ENCODE measurements at regions not wholly inside any gene's neighbourhood (a gene's known extent, or its start where the extent isn't known, plus 50 kb on each side); places are given as distances from the start of the nearest gene placed in this dataset.
A peak's percentile ranks its signal among the peaks of the same experiment; 100 is the strongest.
"Not testable (repeated sequence)": the region's sequence is repeated elsewhere in the genome, so short reads cannot be mapped to it uniquely, and the experiment has no call there.

DNA sequence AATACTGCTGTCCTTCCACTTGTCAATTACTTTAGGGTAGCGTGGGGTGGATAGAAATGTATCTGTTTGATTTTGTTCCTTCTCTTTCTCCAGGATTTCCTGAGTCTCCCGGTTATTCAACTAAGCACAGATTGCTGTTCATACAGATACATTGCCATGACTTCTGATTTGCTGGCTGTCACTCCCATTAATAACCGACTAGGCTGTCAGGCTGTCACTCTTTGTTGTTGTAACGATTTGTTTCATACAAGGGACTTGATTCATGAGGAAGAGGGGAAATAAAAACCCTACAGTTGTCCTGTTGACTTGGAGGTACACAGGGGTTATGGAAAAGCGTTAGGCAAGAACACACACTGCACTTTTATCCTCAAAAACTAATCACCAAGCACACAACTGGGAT, 302.7 kb upstream of the SMIM21 start:
- H3K9me3 Mint-ChIP-seq = peaks cover 0 to 4% (median 2%) of the 10 kb centered on the region in 7 donors
- H3K27me3 Mint-ChIP-seq = peaks cover 6% of the 10 kb centered on the region
- no peak overlapping the region for H3K4me3 ChIP-seq (ENCODE audit: low read depth, low read length)
- DNase-seq (no peak), ATAC-seq (ENCODE audit: low read depth in 2 of 2) (no peak)
- no peak overlapping the region for H3K27ac ChIP-seq (ENCODE audit: insufficient read depth, low read length, poor library complexity, severe bottlenecking)
- no peak overlapping the region for H3K4me3 Mint-ChIP-seq
- no peaks in the 10 kb centered on the region for H3K4me1 ChIP-seq (ENCODE audit: control insufficient read depth, insufficient read depth, low read length, poor library complexity, severe bottlenecking)
- H3K36me3 ChIP-seq (ENCODE audit: control insufficient read depth, insufficient read depth, low read length) = no peaks in the 10 kb centered on the region
- H3K9me3 ChIP-seq (ENCODE audit: control insufficient read depth in 2 of 2, low read length in 2 of 2) = no peaks in the 10 kb centered on the region
- H3K27ac Mint-ChIP-seq = no peak overlapping the region
- H3K27me3 ChIP-seq (ENCODE audit: control insufficient read depth, insufficient read depth, low read length) = no peaks in the 10 kb centered on the region
- no peaks in the 10 kb centered on the region for H3K4me1 Mint-ChIP-seq
- H3K36me3 Mint-ChIP-seq = no peaks in the 10 kb centered on the region

DNA sequence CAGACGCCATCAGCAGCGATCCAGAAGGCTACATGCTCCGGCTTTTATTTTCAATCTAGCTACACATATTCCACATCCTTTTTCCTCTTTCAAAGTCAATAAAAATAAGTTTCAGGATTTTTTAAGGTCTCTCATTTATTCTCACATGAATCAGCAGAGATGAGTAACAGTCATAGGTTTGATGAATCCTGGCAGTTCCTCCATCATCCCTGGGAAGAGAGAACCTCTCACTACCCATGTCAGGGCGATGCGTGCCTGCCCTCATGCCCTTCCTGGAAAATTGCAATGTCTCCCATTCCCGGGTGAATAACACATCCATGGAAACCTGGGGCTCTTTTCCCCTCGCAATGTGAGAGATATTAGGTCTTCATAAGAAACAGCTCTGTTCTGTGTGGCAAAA, 301.1 kb upstream of the SMIM21 start:
- no peak overlapping the region for H3K4me3 Mint-ChIP-seq
- no peak for ATAC-seq (ENCODE audit: low read depth in 2 of 2)
- H3K36me3 Mint-ChIP-seq = no peaks in the 10 kb centered on the region
- H3K27me3 Mint-ChIP-seq = peaks cover 6% of the 10 kb centered on the region
- H3K27ac ChIP-seq (ENCODE audit: insufficient read depth, low read length, poor library complexity, severe bottlenecking) = no peak overlapping the region
- H3K4me3 ChIP-seq (ENCODE audit: low read depth, low read length) = no peak overlapping the region
- no peaks in the 10 kb centered on the region for H3K27me3 ChIP-seq (ENCODE audit: control insufficient read depth, insufficient read depth, low read length)
- no peaks in the 10 kb centered on the region for H3K4me1 ChIP-seq (ENCODE audit: control insufficient read depth, insufficient read depth, low read length, poor library complexity, severe bottlenecking)
- no peaks in the 10 kb centered on the region for H3K9me3 ChIP-seq (ENCODE audit: control insufficient read depth in 2 of 2, low read length in 2 of 2)
- DNase-seq = no peak
- no peaks in the 10 kb centered on the region for H3K4me1 Mint-ChIP-seq
- H3K36me3 ChIP-seq (ENCODE audit: control insufficient read depth, insufficient read depth, low read length) = no peaks in the 10 kb centered on the region
- no peak overlapping the region for H3K27ac Mint-ChIP-seq
- H3K9me3 Mint-ChIP-seq = peaks cover 0 to 4% (median 0%) of the 10 kb centered on the region in 7 donors

DNA sequence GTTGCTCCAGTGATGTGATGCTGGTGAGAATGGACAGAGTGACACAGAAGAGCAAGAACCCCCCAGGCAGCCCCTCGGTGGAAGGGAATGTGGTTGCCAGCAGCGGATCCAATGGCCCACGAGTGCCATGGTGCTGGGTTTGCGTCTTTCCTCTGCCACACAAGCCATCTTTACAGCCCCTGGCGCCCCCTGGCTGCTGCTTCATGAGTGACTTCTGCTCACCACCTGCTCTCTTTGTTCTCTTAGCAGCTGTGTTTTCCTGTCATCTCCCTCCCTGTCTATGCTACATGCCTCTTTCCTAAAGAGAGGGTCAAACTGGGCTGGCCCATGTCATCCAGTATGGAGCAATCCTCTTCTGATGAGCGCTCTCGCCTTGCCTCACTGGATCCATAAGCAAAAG, 300.0 kb upstream of the SMIM21 start:
- H3K4me1 Mint-ChIP-seq = no peaks in the 10 kb centered on the region

DNA sequence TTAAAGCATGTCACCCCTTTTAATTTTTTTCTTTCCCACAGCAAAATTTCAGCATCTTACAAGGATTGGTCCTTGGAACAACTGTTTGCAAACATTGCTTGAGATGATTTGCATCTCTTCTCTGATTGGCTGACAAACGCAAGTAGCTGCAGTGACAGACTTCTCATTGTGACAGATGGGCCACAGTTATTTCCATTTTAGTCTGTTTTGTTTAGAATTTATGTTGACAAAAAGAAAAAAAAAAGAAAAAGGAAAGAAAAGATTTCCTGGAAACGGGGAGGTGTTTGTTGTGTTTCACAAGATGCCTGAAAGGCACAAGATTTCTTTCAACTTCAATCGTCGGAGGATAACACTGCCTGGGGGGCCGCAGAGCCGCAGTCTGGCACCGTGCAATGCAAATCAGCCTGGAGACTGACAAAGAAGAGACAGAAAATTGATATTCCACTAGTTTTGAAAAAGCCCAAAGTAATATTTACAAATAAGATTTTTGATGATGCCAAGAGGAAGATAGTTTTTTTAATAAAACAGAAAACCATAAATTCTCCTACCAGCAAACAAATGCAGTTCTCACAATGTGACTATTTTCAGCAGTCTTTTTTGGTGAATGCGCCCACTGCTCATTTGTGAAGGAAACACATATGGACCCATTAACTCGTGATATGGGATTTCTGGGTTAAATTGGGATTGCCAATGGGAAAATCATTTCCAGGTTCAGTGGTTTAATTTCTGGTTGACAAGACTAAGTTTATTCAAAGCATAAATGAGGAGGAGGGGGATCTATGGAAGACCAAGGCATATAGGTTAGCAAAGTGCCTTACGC, 296.2 kb upstream of the SMIM21 start:
- Mint-ChIP-seq H3K4me1 (no peaks in the 10 kb centered on the region), H3K9me3 (peaks cover 0 to 13% (median 3%) of the 10 kb centered on the region in 7 donors), H3K4me3 (no peak overlapping the region), H3K27me3 (peaks cover 6% of the 10 kb centered on the region), H3K36me3 (no peaks in the 10 kb centered on the region), H3K27ac (no peak overlapping the region)
- H3K27ac ChIP-seq (ENCODE audit: insufficient read depth, low read length, poor library complexity, severe bottlenecking) = no peak overlapping the region
- no peak overlapping the region for H3K4me3 ChIP-seq (ENCODE audit: low read depth, low read length)
- ATAC-seq (ENCODE audit: low read depth in 2 of 2) = no peak
- DNase-seq = no peak
- no peaks in the 10 kb centered on the region for H3K36me3 ChIP-seq (ENCODE audit: control insufficient read depth, insufficient read depth, low read length)
- H3K27me3 ChIP-seq (ENCODE audit: control insufficient read depth, insufficient read depth, low read length) = no peaks in the 10 kb centered on the region
- H3K9me3 ChIP-seq (ENCODE audit: control insufficient read depth in 2 of 2, low read length in 2 of 2) = no peaks in the 10 kb centered on the region
- no peaks in the 10 kb centered on the region for H3K4me1 ChIP-seq (ENCODE audit: control insufficient read depth, insufficient read depth, low read length, poor library complexity, severe bottlenecking)

More for the DNA sequence above, 300.0 kb upstream of the SMIM21 start:
- DNase-seq = peak in 1 of 3 donors; percentile 23
- no peak for ATAC-seq (ENCODE audit: low read depth in 2 of 2)
- Histone ChIP-seq H3K27me3 (ENCODE audit: control insufficient read depth, insufficient read depth, low read length) (no peaks in the 10 kb centered on the region), H3K4me1 (ENCODE audit: control insufficient read depth, insufficient read depth, low read length, poor library complexity, severe bottlenecking) (no peaks in the 10 kb centered on the region), H3K9me3 (ENCODE audit: control insufficient read depth in 2 of 2, low read length in 2 of 2) (no peaks in the 10 kb centered on the region), H3K36me3 (ENCODE audit: control insufficient read depth, insufficient read depth, low read length) (no peaks in the 10 kb centered on the region), H3K4me3 (ENCODE audit: low read depth, low read length) (no peak overlapping the region), H3K27ac (ENCODE audit: insufficient read depth, low read length, poor library complexity, severe bottlenecking) (no peak overlapping the region)
- H3K27me3 Mint-ChIP-seq = peaks cover 6% of the 10 kb centered on the region
- H3K9me3 Mint-ChIP-seq = peaks cover 0 to 4% (median 0%) of the 10 kb centered on the region in 7 donors
- no peak overlapping the region for H3K4me3 Mint-ChIP-seq
- H3K27ac Mint-ChIP-seq = no peak overlapping the region
- no peaks in the 10 kb centered on the region for H3K36me3 Mint-ChIP-seq

DNA sequence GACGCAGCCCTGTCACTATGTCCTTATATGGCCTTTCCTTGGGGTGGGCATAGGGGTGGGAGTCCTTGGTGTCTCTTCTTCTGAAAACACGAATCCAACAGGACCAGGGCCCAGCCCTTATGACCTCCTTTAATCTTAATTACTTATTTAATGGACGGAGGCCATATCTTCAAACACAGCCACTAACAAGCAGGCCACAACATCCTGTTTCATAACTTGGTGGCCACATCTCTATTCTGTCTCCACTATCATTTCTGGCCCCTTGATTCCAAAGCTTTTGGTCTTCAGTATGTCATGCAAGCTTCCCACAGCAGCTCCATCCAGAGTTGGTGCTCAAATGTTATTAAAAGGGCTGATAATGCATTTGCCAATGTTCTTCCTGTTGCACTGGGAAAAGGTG, 287.3 kb upstream of the SMIM21 start:
- Histone ChIP-seq H3K27me3 (ENCODE audit: control insufficient read depth, insufficient read depth, low read length) (no peaks in the 10 kb centered on the region), H3K4me1 (ENCODE audit: control insufficient read depth, insufficient read depth, low read length, poor library complexity, severe bottlenecking) (no peaks in the 10 kb centered on the region), H3K9me3 (ENCODE audit: control insufficient read depth in 2 of 2, low read length in 2 of 2) (no peaks in the 10 kb centered on the region), H3K4me3 (ENCODE audit: low read depth, low read length) (no peak overlapping the region), H3K36me3 (ENCODE audit: control insufficient read depth, insufficient read depth, low read length) (no peaks in the 10 kb centered on the region), H3K27ac (ENCODE audit: insufficient read depth, low read length, poor library complexity, severe bottlenecking) (no peak overlapping the region)
- H3K4me3 Mint-ChIP-seq = no peak overlapping the region
- no peaks in the 10 kb centered on the region for H3K4me1 Mint-ChIP-seq
- H3K27me3 Mint-ChIP-seq = no peaks in the 10 kb centered on the region
- ATAC-seq (ENCODE audit: low read depth in 2 of 2) (no peak), DNase-seq (no peak)
- peaks cover 0 to 8% (median 3%) of the 10 kb centered on the region in 7 donors for H3K9me3 Mint-ChIP-seq
- no peak overlapping the region for H3K27ac Mint-ChIP-seq
- no peaks in the 10 kb centered on the region for H3K36me3 Mint-ChIP-seq

DNA sequence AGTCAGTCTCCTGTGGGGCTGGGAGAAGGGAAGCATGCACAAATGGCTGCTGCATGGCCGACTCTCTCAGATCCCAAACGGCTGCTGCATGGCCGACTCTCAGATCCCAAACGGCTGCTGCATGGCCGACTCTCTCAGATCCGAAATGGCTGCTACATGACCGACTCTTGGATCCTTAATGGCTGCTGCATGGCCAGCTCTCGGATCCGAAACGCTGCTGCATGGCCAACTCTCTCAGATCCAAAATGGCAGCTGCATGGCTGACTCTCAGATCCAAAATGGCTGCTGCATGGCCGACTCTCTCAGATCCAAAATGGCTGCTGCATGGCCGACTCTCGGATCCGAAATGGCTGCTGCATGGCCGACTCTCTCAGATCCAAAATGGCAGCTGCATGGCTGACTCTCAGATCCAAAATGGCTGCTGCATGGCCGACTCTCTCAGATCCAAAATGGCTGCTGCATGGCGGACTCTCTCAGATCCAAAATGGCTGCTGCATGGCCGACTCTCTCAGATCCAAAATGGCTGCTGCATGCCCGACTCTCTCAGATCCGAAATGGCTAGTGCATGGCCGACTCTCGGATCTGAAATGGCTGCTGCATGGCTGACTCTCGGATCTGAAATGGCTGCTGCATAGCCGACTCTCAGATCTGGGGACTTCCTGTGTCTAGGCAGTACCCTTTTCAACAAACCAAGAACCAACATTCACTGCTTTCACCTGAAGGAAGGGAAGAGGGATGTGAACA, 284.8 kb upstream of the SMIM21 start:
- not testable (repeated sequence) for H3K36me3 ChIP-seq (ENCODE audit: control insufficient read depth, insufficient read depth, low read length); ATAC-seq (ENCODE audit: low read depth in 2 of 2); DNase-seq; H3K27ac ChIP-seq (ENCODE audit: insufficient read depth, low read length, poor library complexity, severe bottlenecking); H3K4me3 Mint-ChIP-seq; H3K9me3 Mint-ChIP-seq; H3K27ac Mint-ChIP-seq; H3K4me1 Mint-ChIP-seq; H3K4me3 ChIP-seq (ENCODE audit: low read depth, low read length); H3K4me1 ChIP-seq (ENCODE audit: control insufficient read depth, insufficient read depth, low read length, poor library complexity, severe bottlenecking); H3K27me3 Mint-ChIP-seq; H3K27me3 ChIP-seq (ENCODE audit: control insufficient read depth, insufficient read depth, low read length); H3K36me3 Mint-ChIP-seq; H3K9me3 ChIP-seq (ENCODE audit: control insufficient read depth in 2 of 2, low read length in 2 of 2)

DNA sequence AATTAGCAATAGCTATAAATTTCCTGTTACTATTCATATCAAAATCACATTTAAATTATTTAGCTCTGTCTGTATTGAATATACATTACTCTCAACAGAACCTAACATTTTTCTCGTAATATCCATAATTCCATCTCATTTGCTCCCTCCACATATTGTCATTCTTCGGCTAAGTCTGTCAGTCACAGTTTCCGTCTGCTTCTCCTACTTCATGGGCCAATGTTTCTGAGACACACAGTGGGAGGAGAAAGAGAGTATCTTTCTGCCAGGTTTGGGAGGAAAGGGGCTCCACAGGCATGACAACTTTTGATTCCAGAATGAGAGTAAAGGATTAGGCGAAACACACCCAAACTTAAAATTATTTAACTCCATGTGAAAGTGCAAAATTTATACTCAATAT, 273.1 kb upstream of the SMIM21 start:
- no peak overlapping the region for H3K4me3 ChIP-seq (ENCODE audit: low read depth, low read length)
- no peaks in the 10 kb centered on the region for H3K36me3 ChIP-seq (ENCODE audit: control insufficient read depth, insufficient read depth, low read length)
- no peak overlapping the region for H3K4me3 Mint-ChIP-seq
- H3K27ac Mint-ChIP-seq = no peak overlapping the region
- H3K4me1 Mint-ChIP-seq = no peaks in the 10 kb centered on the region
- peaks cover 0 to 3% (median 0%) of the 10 kb centered on the region in 7 donors for H3K9me3 Mint-ChIP-seq
- H3K27me3 Mint-ChIP-seq = no peaks in the 10 kb centered on the region
- no peak overlapping the region for H3K27ac ChIP-seq (ENCODE audit: insufficient read depth, low read length, poor library complexity, severe bottlenecking)
- no peaks in the 10 kb centered on the region for H3K4me1 ChIP-seq (ENCODE audit: control insufficient read depth, insufficient read depth, low read length, poor library complexity, severe bottlenecking)
- H3K9me3 ChIP-seq (ENCODE audit: control insufficient read depth in 2 of 2, low read length in 2 of 2) = no peaks in the 10 kb centered on the region
- H3K36me3 Mint-ChIP-seq = no peaks in the 10 kb centered on the region
- DNase-seq = no peak
- no peaks in the 10 kb centered on the region for H3K27me3 ChIP-seq (ENCODE audit: control insufficient read depth, insufficient read depth, low read length)
- ATAC-seq (ENCODE audit: low read depth in 2 of 2) = no peak

DNA sequence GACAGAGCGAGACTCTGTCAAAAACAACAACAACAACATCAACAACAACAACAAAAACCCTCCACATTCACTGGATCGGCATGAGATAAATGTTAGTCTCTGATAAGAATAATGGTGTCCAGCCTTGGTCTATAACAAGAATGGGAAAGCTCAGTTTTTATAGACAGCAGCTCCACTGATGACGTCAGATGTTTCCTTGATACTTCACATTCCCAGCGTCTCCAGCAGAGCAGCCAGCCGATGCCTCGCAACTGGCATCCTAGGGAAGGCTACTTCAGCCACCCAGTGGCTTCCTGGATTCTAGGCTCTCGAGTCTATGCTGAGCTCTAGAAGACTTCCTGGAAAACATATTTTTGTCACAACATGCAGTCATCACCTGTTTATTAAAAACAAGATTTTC, 271.4 kb upstream of the SMIM21 start:
- Mint-ChIP-seq H3K36me3 (no peaks in the 10 kb centered on the region), H3K4me1 (no peaks in the 10 kb centered on the region), H3K27me3 (no peaks in the 10 kb centered on the region), H3K9me3 (peaks cover 0 to 4% (median 0%) of the 10 kb centered on the region in 7 donors), H3K27ac (no peak overlapping the region), H3K4me3 (no peak overlapping the region)
- ATAC-seq (ENCODE audit: low read depth in 2 of 2) = no peak
- H3K9me3 ChIP-seq (ENCODE audit: control insufficient read depth in 2 of 2, low read length in 2 of 2) = no peaks in the 10 kb centered on the region
- no peak for DNase-seq
- no peak overlapping the region for H3K27ac ChIP-seq (ENCODE audit: insufficient read depth, low read length, poor library complexity, severe bottlenecking)
- H3K36me3 ChIP-seq (ENCODE audit: control insufficient read depth, insufficient read depth, low read length) = no peaks in the 10 kb centered on the region
- no peak overlapping the region for H3K4me3 ChIP-seq (ENCODE audit: low read depth, low read length)
- H3K4me1 ChIP-seq (ENCODE audit: control insufficient read depth, insufficient read depth, low read length, poor library complexity, severe bottlenecking) = no peaks in the 10 kb centered on the region
- H3K27me3 ChIP-seq (ENCODE audit: control insufficient read depth, insufficient read depth, low read length) = no peaks in the 10 kb centered on the region
